HEK293 (cell line): ENCODE measurements at regions not wholly inside any gene's neighbourhood (a gene's known extent, or its start where the extent isn't known, plus 50 kb on each side); places are given as distances from the start of the nearest gene placed in this dataset.

Source experiments
- CTCF ChIA-PET: fragments of 350-600 bp; formaldehyde crosslinking; extraction: SDS; loops from one replicate; lab custom pipeline; 2021; ENCODE audit warnings: antibody characterized with exemption; lab: Yijun Ruan, JAX
- POLR2A ChIA-PET: fragments of 300-600 bp; formaldehyde crosslinking; extraction: SDS; loops from one replicate; lab custom pipeline; 2020; ENCODE audit warnings: antibody characterized with exemption, inconsistent platforms; lab: Yijun Ruan, JAX
- H3K27ac ChIP-seq: fragments of 200-500 bp; sonication (Bioruptor generic); 2 replicates; pipeline ENCODE4 v1.5.1; 2014; ENCODE audit warnings: low read depth, low read length, control low read depth, inconsistent platforms; ENCODE audit errors: extremely low read depth
- H3K36me3 ChIP-seq, 2 experiments: fragments of 200-500 bp in 1 of 2; sonication (Bioruptor generic) in 1 of 2; 1 replicate in 1 of 2; 2 replicates in 1 of 2; pipeline ENCODE4 v1.5.1; 2014 to 2017; ENCODE audit warnings: inconsistent platforms in 2 of 2, low read length in 2 of 2; ENCODE audit not compliant: control insufficient read depth in 2 of 2, insufficient read depth in 1 of 2
- H3K4me1 ChIP-seq: fragments of 200-500 bp; sonication (Bioruptor generic); 2 replicates; pipeline ENCODE4 v1.5.1; 2014; ENCODE audit warnings: mild to moderate bottlenecking, low read length, inconsistent platforms; ENCODE audit not compliant: control insufficient read depth, insufficient read depth
- H3K4me3 ChIP-seq: 2 replicates; pipeline ENCODE4 v1.5.1; 2011; ENCODE audit warnings: low read depth, mild to moderate bottlenecking, control low read depth, low read length, moderate library complexity
- H3K9me3 ChIP-seq: fragments of 200-500 bp; sonication (Bioruptor generic); 2 replicates; pipeline ENCODE4 v1.5.1; 2014; ENCODE audit warnings: low read depth, low read length, inconsistent platforms; ENCODE audit not compliant: control insufficient read depth, insufficient read depth
- ATF2 ChIP-seq: fragments of 450-650 bp; formaldehyde crosslinking; IDR thresholded peaks from 2 replicates; pipeline ENCODE4 v1.5.1; 2016; ENCODE audit warnings: missing biosample characterization, missing genetic modification characterization, low read depth
- BCL11B ChIP-seq: fragments of 450-650 bp; formaldehyde crosslinking; IDR thresholded peaks from 2 replicates; pipeline ENCODE4 v1.5.1; 2016; ENCODE audit warnings: low read depth, missing biosample characterization, missing genetic modification characterization
- GFI1B ChIP-seq: fragments of 450-650 bp; formaldehyde crosslinking; IDR thresholded peaks from 2 replicates; pipeline ENCODE4 v1.5.1; 2016; ENCODE audit warnings: missing biosample characterization, missing genetic modification characterization
- GLI4 ChIP-seq: fragments of 450-650 bp; formaldehyde crosslinking; IDR thresholded peaks from 2 replicates; pipeline ENCODE4 v1.5.1; 2016; ENCODE audit warnings: missing biosample characterization, missing genetic modification characterization
- KLF16 ChIP-seq: fragments of 450-650 bp; formaldehyde crosslinking; IDR thresholded peaks from 2 replicates; pipeline ENCODE4 v1.5.1; 2017; ENCODE audit warnings: missing biosample characterization, missing genetic modification characterization
- MZF1 ChIP-seq: fragments of 450-650 bp; formaldehyde crosslinking; IDR thresholded peaks from 2 replicates; pipeline ENCODE4 v1.5.1; 2017; ENCODE audit warnings: missing biosample characterization, missing genetic modification characterization, borderline replicate concordance
- PRDM1 ChIP-seq: fragments of 450-650 bp; formaldehyde crosslinking; IDR thresholded peaks from 2 replicates; pipeline ENCODE4; 2016; ENCODE audit warnings: missing biosample characterization, missing genetic modification characterization
- ZFP3 ChIP-seq: fragments of 450-650 bp; formaldehyde crosslinking; IDR thresholded peaks from 2 replicates; pipeline ENCODE4 v1.5.1; 2016; ENCODE audit warnings: low read depth, missing biosample characterization, missing genetic modification characterization
- ZFP37 ChIP-seq: fragments of 450-650 bp; formaldehyde crosslinking; IDR thresholded peaks from 2 replicates; pipeline ENCODE4 v1.5.1; 2016; ENCODE audit warnings: missing biosample characterization, missing genetic modification characterization
- ZNF112 ChIP-seq: fragments of 450-650 bp; formaldehyde crosslinking; IDR thresholded peaks from 2 replicates; pipeline ENCODE4 v1.5.0; 2017; ENCODE audit warnings: missing biosample characterization, missing genetic modification characterization
- ZNF114 ChIP-seq: fragments of 450-650 bp; formaldehyde crosslinking; IDR thresholded peaks from 2 replicates; pipeline ENCODE4 v1.5.0; 2017; ENCODE audit warnings: missing biosample characterization, missing genetic modification characterization
- ZNF16 ChIP-seq: fragments of 450-650 bp; formaldehyde crosslinking; IDR thresholded peaks from 2 replicates; pipeline ENCODE4 v1.5.1; 2016; ENCODE audit warnings: low read depth, missing biosample characterization, missing genetic modification characterization
- ZNF175 ChIP-seq: fragments of 450-650 bp; formaldehyde crosslinking; IDR thresholded peaks from 2 replicates; pipeline ENCODE4 v1.5.1; 2016; ENCODE audit warnings: missing biosample characterization, missing genetic modification characterization
- ZNF202 ChIP-seq: fragments of 450-650 bp; formaldehyde crosslinking; IDR thresholded peaks from 2 replicates; pipeline ENCODE4 v1.5.1; 2016; ENCODE audit warnings: missing biosample characterization, missing genetic modification characterization, borderline replicate concordance
- ZNF223 ChIP-seq: fragments of 450-650 bp; formaldehyde crosslinking; IDR thresholded peaks from 2 replicates; pipeline ENCODE4 v1.5.1; 2016; ENCODE audit warnings: missing biosample characterization, missing genetic modification characterization
- ZNF248 ChIP-seq: fragments of 450-650 bp; formaldehyde crosslinking; IDR thresholded peaks from 2 replicates; pipeline ENCODE4 v1.5.1; 2017; ENCODE audit warnings: missing biosample characterization, missing genetic modification characterization
- ZNF280D ChIP-seq: fragments of 450-650 bp; formaldehyde crosslinking; IDR thresholded peaks from 2 replicates; pipeline ENCODE4 v1.5.1; 2016; ENCODE audit warnings: missing biosample characterization, missing genetic modification characterization
- ZNF354C ChIP-seq: fragments of 450-650 bp; formaldehyde crosslinking; IDR thresholded peaks from 2 replicates; pipeline ENCODE4 v1.5.1; 2016; ENCODE audit warnings: missing biosample characterization, missing genetic modification characterization, low read depth, borderline replicate concordance
- ZNF394 ChIP-seq: fragments of 450-650 bp; formaldehyde crosslinking; IDR thresholded peaks from 2 replicates; pipeline ENCODE4 v1.5.1; 2016; ENCODE audit warnings: missing biosample characterization, missing genetic modification characterization, mild to moderate bottlenecking, moderate library complexity, borderline replicate concordance
- ZNF426 ChIP-seq: fragments of 450-650 bp; formaldehyde crosslinking; IDR thresholded peaks from 2 replicates; pipeline ENCODE4 v1.5.1; 2017; ENCODE audit warnings: missing biosample characterization, missing genetic modification characterization, mild to moderate bottlenecking, inconsistent platforms, moderate library complexity
- ZNF513 ChIP-seq: fragments of 450-650 bp; IDR thresholded peaks from 2 replicates; pipeline ENCODE4 v1.5.1; 2018; ENCODE audit warnings: missing biosample characterization, missing genetic modification characterization
- ZNF585B ChIP-seq: fragments of 450-650 bp; formaldehyde crosslinking; IDR thresholded peaks from 2 replicates; pipeline ENCODE4 v1.5.1; 2016; ENCODE audit warnings: missing biosample characterization, missing genetic modification characterization
- ZNF624 ChIP-seq: fragments of 450-650 bp; formaldehyde crosslinking; IDR thresholded peaks from 2 replicates; pipeline ENCODE4 v1.5.1; 2017; ENCODE audit warnings: missing biosample characterization, missing genetic modification characterization
- ZNF639 ChIP-seq: fragments of 450-650 bp; formaldehyde crosslinking; IDR thresholded peaks from 2 replicates; pipeline ENCODE4 v1.5.1; 2016; ENCODE audit warnings: missing biosample characterization, missing genetic modification characterization
- ZNF777 ChIP-seq: fragments of 450-650 bp; formaldehyde crosslinking; IDR thresholded peaks from 2 replicates; pipeline ENCODE4 v1.5.1; 2017; ENCODE audit warnings: missing biosample characterization, missing genetic modification characterization, borderline replicate concordance
- ZNF791 ChIP-seq: fragments of 450-650 bp; formaldehyde crosslinking; IDR thresholded peaks from 2 replicates; pipeline ENCODE4 v1.5.1; 2016; ENCODE audit warnings: missing biosample characterization, missing genetic modification characterization
- ZNF843 ChIP-seq: fragments of 450-650 bp; formaldehyde crosslinking; IDR thresholded peaks from 2 replicates; pipeline ENCODE4 v1.5.1; 2016; ENCODE audit warnings: missing biosample characterization, missing genetic modification characterization

- TF ChIP-seq ZNF585B (tag by site-specific recombination) = no peak
- TF ChIP-seq ZNF639 (tag by site-specific recombination) = no peak
- no peak for TF ChIP-seq ZNF354C (tag by site-specific recombination)
- TF ChIP-seq ZNF223 (tag by site-specific recombination) = no peak
- TF ChIP-seq ZNF394 (tag by site-specific recombination) = no peak
- no peak for TF ChIP-seq ZNF791 (tag by site-specific recombination)
- no peak for TF ChIP-seq ZNF112 (tag by site-specific recombination)
- no peak overlapping the region for H3K4me3 ChIP-seq
- no peak overlapping the region for H3K27ac ChIP-seq
- H3K9me3 ChIP-seq = no peaks in the 10 kb centered on the region
- H3K36me3 ChIP-seq = no peaks in the 10 kb centered on the region
- POLR2A ChIA-PET = no interaction called here
- H3K4me1 ChIP-seq = no peaks in the 10 kb centered on the region
- CTCF ChIA-PET = no interaction called here
Measured at GRCh38 chr6:104617591-104617990, 242.1 kb downstream of the HACE1 start.

GRCh38 chr6:104614394-104614793 is 245.3 kb downstream of the HACE1 start:
- no peak overlapping the region for H3K4me3 ChIP-seq
- ChIA-PET POLR2A (no interaction called here), CTCF (interaction anchor here (0.5 kb wide), 1 partner anchor 154 kb away, joined by 3 read pairs; no protein-coding TSS in a partner anchor)
- H3K4me1 ChIP-seq = no peaks in the 10 kb centered on the region
- TF ChIP-seq ZFP3 (no peak), PRDM1 (tag by site-specific recombination) (no peak), MZF1 (tag by site-specific recombination) (no peak), ZNF175 (tag by site-specific recombination) (no peak), GLI4 (no peak), GFI1B (tag by site-specific recombination) (no peak), BCL11B (no peak), KLF16 (no peak), ZNF280D (tag by site-specific recombination) (no peak), ZNF202 (tag by site-specific recombination) (no peak), ZFP37 (no peak)
- no peaks in the 10 kb centered on the region for H3K9me3 ChIP-seq
- no peaks in the 10 kb centered on the region for H3K36me3 ChIP-seq
- no peak overlapping the region for H3K27ac ChIP-seq

- POLR2A ChIA-PET = no interaction called here
- no peaks in the 10 kb centered on the region for H3K9me3 ChIP-seq
- no peak overlapping the region for H3K4me3 ChIP-seq
- CTCF ChIA-PET = no interaction called here
- no peak overlapping the region for H3K27ac ChIP-seq
- H3K36me3 ChIP-seq = no peaks in the 10 kb centered on the region
- H3K4me1 ChIP-seq = no peaks in the 10 kb centered on the region
- TF ChIP-seq ZNF624 (tag by site-specific recombination) (no peak), ZNF248 (tag by site-specific recombination) (no peak), GLI4 (no peak), ZNF843 (no peak), ZNF16 (tag by site-specific recombination) (no peak), ZNF777 (tag by site-specific recombination) (no peak), ZNF585B (tag by site-specific recombination) (no peak), ZNF513 (tag by site-specific recombination) (no peak), ATF2 (tag by site-specific recombination) (no peak), ZNF426 (no peak), ZNF114 (no peak)
Measured at GRCh38 chr6:104613416-104614001, 246.2 kb downstream of the HACE1 start.
